GDM1 (cell line): ENCODE measurements at regions not wholly inside any gene's neighbourhood (a gene's known extent, or its start where the extent isn't known, plus 50 kb on each side); places are given as distances from the start of the nearest gene placed in this dataset.
A peak's percentile ranks its signal among the peaks of the same experiment; 100 is the strongest.

Experiments
- DNase-seq: peaks from one replicate; lab custom pipeline; 2025; lab: John Stamatoyannopoulos, UW

DNA sequence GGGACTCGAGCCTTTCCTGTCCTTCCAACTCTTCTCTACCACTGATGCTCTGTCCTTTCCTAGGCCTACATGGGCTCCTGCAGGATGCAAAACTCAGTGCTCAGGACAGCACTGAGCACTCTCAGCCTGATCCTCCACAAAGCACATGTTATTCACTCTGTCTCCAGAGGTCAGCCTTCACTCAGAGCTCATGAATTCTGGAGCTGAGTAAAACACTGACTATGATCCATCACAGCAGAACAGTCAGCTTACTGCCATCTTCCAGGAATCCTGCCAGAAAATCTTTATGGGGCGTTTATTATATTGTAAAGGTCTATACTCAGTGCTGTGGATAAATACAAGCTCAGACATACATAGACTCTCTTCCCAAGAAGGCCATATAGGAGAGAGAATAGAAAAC is 121.5 kb upstream of the CPEB2 start:
- DNase-seq = no peak

DNA sequence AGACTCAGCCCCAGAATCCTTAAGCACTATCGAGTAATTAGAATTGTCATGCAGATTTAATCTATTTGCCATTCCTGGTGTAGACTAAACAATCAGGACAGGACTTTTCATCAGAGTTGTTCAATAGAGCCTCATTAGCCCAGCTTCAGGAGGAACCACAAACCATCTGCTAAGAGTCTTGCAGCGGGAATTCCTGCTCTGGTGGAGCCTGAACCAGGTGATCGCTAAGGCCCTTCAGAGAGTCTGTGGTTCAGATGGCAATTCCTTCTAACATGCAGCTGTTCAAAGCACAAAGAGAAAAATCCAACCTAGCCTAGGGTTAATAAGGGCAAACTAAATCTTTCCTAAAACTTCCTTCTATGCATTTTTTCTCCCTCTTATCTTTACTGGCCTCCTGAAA is 119.1 kb upstream of the CPEB2 start:
- no peak for DNase-seq

DNA sequence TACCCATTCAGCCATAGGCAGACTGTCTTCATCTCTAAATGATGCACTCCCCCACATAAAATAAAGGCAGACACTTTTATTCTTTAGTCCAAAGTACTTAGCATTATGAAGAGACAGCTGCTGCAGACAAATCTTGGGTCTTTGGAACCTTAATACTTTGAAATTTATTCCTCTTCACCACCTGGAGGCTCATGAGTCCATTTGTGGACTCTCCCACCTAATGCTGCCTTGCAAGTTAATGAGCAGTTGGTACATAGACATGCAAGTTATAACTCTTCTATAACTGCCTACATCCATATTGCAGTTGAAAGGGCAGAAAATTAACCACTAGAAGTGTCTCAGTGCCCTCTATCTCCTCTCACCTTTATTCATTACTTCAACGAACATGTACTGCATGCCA is 118.6 kb upstream of the CPEB2 start:
- no peak for DNase-seq

DNA sequence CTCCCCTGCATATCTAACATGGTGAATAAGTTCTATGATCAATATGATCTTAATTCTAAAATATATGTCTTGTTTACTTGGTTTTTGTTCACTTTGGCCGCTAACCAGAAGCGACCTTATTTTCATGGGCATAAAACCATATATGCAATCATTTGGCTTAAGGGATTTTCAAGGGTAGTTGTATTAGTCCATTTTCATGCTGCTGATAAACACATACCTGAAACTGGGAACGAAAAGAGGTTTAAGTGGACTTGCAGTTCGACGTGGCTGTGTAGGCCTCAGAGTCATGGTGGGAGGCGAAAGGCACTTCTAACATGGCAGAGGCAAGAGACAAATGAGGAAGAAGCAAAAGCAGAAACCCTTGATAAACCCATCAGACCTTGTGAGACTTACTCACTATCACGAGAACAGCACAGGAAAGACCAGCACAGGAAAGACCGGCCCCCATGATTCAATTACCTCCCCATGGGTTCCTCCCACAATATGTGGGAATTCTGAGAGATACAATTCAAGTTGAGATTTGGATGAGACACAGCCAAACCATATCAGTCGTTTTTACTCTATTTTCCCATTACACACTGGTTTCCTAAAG is 114.3 kb upstream of the CPEB2 start:
- DNase-seq = no peak

DNA sequence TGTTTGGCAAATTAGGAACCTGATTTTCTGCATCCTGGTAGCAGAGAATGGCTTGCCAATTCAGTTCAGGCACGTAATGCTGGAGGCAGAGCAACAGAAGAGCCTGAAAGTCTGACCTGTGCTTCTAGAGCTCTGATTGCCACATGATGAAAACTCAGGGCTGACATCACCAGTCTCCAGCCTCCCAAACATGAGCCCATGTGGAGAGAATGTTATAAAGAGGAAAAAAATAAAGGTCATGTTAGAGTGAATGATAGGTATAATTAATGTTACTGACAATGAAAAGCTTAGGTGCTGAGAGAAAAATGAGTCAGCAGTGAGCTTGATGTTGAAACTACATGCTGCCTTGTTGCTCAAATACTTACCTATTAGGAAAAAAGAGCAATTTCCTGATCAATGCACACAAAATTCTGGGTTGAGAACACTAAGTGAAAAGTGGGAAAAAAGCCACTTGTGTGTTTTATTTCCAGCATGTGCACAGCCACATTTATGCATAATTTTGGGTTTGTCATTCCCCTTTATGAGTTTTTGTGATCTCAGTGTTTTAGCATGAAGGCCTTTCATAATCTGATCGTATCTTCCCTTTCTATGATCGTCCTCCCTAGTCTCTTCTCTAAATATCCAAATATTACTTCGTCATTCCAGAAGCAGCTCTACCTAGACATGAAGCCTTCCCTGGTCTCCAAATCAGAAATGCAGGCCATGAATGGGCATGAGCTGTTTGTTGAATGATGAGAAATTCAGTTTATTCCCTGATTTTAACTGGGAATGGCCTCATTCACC is 113.3 kb upstream of the CPEB2 start:
- no peak for DNase-seq

DNA sequence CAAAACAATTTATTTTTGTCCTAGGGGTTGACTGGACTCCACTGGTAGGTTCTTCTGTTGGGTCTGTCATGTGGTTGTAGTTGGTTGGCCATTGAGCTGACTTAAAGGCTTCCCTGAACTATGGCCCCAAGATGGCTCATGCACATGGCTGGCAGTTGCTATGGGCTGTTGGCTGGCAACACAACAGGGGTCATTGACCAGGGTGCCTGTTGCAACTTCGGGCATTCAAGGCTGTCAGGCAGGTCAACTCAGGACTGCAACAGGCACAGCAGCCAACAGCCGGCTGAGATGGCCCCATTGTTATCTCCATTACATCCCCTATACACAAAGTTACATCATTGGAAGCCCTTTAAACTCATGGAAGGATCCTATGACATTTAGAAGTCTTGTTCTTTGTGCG is 109.7 kb upstream of the CPEB2 start:
- DNase-seq = no peak

DNA sequence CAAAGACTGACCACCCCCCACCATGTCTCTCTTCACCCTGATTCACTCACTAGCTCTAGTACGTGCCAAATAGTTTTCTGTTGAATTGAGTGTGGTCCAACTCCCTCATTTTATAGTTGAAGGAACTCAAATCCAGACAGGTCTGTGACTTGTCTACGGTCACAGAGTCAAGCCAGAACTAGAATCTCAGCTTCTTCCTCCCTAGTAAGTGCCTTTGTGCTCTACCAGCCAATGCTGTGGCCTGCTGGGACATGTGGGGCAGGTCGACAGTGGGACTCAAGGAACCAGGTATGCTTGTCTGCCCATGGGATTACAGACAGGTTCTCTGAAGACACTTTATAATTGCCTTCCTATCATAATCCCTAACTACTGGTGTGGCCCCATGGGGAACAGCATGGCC is 108.6 kb upstream of the CPEB2 start:
- DNase-seq = no peak

DNA sequence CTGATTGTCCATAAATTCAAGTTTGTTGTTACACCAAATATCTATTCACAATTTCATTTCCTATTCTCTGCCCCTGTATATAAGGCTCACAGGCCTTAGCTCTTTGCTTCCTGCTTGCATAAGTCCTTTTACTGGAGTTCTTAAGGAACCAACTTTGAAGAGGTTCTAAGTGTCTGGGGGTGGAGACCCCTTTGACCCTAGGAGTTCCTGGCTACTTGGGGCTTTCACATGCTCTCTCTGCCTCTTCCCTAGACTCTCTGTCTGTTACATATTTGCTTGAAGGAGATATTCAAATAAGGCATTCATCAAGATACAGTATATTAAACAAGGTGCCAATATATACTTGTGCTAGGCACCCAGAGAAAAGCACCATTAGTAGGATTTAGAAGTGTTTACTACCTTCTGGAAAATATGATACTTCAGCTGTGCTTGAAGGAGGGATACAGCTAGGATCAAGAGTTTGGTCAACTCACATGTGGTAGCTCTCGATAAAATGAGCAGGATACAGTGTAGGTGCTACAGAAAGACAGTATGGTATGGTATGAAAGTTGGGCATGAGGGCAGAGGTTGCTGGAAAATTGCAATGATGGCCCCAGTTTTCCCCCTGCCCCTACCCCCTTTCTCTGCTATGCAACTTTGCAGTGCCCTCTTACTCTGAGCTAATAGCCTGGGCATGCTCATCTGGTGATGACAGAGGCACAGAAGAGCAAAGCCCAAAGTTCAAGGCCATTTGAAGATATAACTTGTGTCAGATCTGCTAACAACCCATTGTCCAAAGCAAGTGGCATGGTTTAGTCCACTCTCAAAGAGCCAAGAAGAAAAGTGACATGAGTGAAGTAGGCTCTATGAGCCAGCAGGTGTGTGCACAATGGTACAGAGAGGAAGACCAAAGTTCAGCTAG is 107.6 kb upstream of the CPEB2 start:
- DNase-seq = no peak

DNA sequence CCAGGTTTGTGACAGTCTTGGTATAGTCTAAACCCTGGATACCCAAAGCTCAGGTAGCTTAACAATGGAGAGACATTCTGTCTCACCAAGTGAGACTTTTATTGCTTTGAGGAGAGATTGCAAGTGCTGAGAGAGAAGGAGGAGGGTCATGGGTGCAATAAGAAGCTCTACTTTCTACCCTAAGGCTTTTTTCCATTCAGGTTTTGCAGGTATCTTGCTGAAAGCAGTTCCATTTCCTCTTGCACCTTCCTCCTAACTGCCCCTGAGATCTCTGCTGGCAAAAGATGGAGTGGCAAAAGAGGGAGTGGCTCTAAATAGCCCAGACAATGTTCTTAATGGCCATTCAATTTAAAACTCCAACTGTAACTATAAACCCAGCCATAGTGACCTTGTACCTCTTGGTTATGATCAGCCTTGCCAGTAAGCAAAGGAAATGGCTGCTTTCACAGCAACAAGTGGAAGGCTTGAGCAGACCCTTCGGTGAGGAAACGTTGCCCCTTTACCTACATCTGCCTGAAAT is 105.6 kb upstream of the CPEB2 start:
- no peak for DNase-seq

DNA sequence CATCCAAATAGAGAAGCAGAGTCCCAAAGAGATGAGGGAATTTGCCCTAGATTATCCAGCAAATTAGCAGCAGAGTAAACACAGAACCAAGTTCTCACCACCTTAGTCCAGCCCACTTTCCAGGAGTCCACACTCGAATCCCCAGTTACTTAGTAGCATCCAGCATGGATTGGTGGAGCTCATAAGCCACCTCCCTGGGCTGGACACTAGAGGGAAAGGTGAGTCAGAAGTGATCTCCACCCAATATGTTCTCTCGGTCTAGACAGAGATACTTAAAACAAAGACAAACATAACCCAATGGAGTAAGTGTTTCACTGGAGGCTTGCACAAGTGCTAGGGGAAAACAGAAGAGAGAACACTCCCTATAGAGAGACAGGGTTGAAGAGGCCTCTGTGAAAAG is 105.1 kb upstream of the CPEB2 start:
- no peak for DNase-seq

DNA sequence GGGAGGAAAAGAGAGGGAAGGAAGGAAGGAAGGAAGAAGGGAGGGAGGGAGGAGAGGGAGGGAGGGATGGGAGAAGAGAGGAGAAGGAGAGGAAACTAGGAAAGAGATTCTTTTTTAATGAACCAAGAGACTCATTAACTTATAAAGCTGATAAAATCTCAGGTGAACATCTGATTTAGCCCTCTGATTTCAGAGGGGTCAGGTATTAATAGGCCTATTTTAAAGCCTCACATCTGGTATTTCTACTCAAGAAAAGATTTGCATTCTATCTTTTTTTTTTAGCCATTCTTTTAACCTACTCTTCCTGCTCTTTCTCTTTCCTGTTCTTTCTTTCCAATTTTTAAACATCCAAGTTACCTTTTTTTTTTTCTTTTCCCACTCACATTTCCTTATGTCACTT is 103.3 kb upstream of the CPEB2 start:
- no peak for DNase-seq

DNA sequence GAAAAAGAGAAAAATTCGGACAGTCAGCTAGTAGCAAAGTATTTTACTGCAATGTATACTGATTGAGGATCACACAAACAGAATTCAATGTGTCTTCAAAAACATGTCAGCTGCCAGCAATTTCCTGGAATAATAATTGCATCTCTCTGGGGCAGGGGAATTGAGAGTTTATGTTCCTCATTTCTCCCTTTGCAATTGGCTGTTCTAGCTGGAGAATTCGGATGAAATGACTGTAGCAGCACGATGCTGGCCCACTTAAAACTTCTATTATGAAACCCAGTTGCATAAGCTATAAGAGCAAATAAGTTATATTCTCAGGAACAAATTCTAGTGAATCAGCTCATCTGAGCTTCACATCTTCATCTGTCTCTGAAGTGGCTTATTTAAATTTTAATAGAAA is 99.9 kb upstream of the CPEB2 start:
- no peak for DNase-seq

DNA sequence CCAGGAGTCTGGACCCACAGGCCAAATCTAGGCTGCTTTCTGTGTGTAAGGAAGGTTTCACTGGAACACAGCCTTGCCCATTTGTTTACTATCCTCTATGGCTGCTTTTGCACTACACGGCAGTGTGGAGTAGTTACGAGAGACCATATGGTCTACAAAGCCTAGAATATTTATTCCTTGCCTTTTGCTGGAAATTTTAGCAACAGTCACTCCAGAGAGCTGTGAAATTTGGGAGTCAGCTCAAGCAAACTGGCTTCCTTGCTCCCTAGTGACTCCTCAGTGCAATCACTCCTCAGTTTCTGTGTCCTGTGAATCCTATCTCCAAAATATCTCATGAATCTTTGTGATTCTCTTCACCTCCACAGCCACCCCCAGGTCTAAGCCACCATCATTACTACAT is 99.0 kb upstream of the CPEB2 start:
- no peak for DNase-seq

DNA sequence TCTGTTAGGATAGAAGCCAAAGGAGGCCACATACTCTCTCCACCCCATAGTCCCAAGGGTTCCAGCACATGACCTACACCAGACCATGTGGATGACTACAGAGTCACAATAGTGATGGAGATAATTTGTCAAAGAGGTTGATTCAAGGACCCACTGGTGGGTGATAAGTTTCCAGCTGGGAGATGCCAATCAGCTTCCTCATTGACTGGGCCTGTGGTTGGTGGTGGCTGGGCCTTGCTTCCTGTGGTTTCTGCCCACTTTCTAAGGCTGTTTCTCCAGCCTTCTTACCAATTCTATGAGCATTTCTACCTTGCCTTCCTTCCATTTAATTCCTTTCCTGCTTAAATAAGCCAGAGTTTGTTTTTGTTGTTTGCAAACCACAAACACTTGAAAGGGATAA is 95.5 kb upstream of the CPEB2 start:
- DNase-seq = peak; percentile 73

DNA sequence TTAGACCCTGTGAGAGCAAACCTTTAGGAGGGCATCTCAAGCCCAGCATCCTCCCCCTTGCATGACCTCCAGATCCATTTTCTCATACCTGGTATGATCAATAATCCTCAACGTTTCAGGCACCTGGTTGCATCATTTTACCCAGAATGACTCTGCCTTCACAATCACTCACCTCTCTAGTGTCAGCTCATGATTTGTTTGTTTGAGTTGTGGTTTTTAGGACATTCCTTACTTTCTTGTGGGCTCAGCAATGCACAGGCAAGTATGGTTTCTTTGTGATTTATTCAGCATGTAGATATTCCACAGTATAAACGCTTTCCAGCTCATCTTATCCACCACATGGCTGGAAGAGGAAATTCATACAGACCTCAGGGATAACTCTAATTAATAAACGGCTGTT is 93.6 kb upstream of the CPEB2 start:
- DNase-seq = no peak

DNA sequence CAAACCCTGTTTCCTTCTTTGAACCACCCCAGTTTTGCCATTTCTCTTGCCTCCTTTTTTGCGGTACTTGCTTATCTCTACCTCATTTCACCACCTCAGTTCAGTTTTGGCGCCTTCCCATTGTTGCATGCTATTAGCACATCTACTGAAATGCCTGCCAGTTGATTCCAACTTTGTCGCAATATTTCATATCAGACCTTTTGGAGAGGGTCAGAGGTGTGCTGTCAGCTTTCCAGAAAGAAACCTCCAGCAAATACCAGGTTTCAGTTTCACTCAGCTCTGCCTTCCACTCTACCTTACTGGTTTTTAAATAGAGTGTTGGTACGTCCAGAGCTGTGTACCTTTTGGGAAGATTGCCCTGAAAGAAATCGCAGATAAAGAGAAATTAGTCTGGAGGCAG is 91.9 kb upstream of the CPEB2 start:
- no peak for DNase-seq

DNA sequence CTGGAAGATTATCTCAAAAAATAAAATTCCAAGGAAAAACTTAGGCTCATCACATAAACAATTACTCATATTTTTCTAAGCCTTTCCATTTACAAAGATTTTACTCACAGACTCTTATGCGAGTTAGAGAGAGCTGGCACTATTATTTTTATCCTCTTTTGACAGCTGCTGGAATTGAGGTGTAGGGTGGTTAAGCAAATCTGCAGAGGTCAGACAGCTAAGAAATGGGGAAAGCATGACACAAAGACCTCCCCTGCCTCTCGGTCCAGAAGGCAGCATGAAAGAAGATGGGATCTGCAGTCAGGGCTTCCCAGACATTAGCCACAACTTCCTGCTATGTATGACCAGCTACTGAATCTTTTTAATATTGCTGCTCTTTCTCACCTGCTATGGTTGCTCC is 89.9 kb upstream of the CPEB2 start:
- DNase-seq = no peak

DNA sequence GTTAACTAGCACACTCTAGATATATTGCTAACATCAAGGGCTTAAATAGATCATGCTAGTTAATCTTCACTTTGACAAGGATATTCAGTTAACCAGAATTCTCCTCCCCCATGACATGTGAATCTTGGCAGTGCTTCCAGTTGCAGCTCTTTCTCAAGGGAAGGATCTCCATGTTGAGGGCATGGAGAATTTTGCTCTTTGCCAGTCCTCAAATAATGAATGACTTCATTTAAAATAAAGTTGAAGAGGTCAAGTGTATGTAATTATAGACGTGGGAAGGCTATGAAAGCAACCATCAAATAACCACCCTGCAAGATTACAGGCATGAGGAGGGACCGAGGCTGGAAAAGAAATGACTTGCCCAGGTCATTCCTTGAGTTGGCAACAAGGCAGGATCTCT is 87.3 kb upstream of the CPEB2 start:
- DNase-seq = no peak

DNA sequence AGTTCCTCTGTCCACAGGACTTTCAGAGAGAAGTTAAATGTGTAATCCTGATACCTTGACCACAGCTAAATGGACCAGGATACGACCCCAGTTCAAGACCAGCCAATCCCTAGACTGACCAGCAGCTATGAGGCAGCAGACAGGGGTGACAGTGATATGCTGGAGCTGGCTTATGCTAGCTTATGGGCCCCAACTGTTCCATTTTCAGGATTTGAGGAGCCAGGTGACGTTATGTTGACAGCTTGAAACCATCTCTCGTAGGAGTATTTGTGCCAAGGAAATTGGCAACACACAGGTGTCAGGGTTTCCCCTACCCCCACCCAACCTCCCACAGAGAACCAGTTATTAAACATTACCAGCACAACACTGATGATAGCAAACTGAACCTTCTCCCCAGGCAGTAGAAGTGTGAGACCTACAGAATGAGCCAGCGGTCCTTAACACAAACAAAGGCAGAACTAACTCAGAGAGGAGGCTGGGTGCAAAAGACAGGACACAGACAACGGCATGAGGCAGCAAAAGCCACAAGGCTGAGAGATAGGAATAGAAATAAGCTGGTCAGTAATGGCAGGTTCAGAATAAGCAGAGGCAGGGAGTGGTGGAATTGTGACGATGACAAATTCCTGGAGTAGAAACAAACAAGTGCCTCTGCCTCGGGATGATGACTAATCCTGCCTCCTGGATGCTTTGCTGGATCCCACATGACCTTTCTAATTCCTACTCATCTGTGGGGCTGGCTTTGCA is 85.6 kb upstream of the CPEB2 start:
- DNase-seq = no peak

DNA sequence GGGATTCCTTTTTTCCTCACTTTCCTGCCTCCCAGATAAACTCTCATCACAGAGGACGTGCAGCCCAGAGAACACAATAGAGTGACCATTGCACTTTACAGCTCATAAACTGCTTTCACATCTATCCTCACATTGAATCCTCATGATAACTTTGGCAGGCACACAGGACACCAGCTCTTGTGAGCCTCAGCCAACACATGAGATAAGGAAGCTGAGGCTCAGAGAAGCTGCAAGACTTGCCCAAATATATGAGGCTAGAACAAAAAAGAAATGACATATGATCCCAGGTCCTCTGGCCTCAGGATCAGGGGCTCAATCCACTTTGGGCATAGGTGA is 85.0 kb upstream of the CPEB2 start:
- no peak for DNase-seq

DNA sequence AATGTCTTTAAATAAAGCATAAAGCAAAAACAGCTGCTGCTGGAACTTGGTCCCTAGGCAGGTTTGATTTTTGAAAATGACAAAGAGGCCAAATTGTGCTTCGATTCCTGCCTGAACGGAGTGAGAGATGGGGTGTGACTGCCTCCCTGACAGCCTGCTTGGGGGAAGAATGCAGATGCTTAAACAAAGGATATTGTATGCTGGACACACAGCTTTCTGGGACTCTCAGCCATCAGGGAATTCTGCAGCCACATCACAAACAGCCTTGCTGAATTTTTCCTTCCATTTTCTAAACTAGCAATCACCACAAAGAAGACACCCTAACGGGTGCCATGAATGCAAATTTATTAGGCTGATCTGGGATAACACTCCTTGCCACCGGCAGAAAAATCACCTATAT is 83.9 kb upstream of the CPEB2 start:
- DNase-seq = no peak

DNA sequence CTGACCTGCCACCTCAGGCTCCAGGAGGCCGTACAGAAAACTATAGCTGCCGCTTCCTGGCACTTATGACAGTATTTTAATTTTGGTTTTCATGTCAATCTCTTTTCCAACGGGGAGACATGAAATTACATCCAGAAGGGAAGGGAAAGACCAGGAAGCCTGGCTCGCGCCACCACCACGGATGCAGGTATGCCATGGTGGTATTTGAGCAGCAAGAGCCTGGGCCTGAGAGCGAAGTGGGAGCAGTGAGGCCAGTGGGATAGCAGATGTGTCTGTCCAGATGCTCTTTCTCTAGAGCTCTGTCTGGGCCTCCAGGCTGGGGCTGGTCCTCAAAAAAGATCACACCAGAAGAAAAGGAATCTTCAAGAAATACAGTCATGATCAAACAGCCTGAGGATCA is 82.5 kb upstream of the CPEB2 start:
- no peak for DNase-seq
